Peyer's patch (tissue), 4 donors: ENCODE measurements at regions not wholly inside any gene's neighbourhood (a gene's known extent, or its start where the extent isn't known, plus 50 kb on each side); places are given as distances from the start of the nearest gene placed in this dataset.

ENCODE experiments used
- POLR2A ChIP-seq, 2 donors: fragments of 450-650 bp; IDR thresholded peaks; one replicate each; pipeline ENCODE4 v1.5.1; 2017; ENCODE audit warnings: antibody characterized with exemption in 2 of 2, mild to moderate bottlenecking in 2 of 2, moderate library complexity in 2 of 2
- TF ChIP-seq, protein P1 (sequence below), 6 experiments: fragments of 450-650 bp in 4 of 6; fragments of 200-600 bp in 2 of 6; sonication (generic) in 1 of 6; IDR thresholded peaks; one replicate each; pipeline ENCODE4 v1.5.1; 2017 to 2019; ENCODE audit warnings: antibody characterized with exemption in 6 of 6, mild to moderate bottlenecking in 3 of 6, moderate library complexity in 1 of 6

DNA sequence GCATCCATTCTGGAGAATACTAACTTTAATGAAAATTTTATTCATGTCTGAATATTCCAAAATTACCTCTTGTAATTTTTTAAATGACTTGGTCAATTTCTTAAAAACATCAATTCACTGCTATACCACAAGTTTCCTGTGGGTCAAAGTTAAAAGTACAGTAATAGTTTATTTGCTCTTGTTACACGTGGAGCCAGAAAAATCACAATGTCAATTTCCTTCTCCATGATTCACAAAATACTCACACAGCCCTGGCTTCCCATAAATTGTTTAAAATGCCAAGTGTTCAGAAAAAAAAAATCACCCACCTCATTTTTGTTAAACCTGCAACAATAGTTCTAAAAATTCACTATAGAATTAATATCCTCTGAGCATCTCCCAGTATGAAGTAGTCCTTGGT lies 139.5 kb upstream of the GRM3 start:
- TF ChIP-seq, protein P1, sequence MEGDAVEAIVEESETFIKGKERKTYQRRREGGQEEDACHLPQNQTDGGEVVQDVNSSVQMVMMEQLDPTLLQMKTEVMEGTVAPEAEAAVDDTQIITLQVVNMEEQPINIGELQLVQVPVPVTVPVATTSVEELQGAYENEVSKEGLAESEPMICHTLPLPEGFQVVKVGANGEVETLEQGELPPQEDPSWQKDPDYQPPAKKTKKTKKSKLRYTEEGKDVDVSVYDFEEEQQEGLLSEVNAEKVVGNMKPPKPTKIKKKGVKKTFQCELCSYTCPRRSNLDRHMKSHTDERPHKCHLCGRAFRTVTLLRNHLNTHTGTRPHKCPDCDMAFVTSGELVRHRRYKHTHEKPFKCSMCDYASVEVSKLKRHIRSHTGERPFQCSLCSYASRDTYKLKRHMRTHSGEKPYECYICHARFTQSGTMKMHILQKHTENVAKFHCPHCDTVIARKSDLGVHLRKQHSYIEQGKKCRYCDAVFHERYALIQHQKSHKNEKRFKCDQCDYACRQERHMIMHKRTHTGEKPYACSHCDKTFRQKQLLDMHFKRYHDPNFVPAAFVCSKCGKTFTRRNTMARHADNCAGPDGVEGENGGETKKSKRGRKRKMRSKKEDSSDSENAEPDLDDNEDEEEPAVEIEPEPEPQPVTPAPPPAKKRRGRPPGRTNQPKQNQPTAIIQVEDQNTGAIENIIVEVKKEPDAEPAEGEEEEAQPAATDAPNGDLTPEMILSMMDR (IDR thresholded peaks at IDR 0.05) = no peak
- TF ChIP-seq POLR2A (IDR thresholded peaks at IDR 0.05) = no peak
